CD4-positive, alpha-beta T cell treated with Interleukin-15 for 4 hours (primary cell): ENCODE measurements at regions not wholly inside any gene's neighbourhood (a gene's known extent, or its start where the extent isn't known, plus 50 kb on each side); places are given as distances from the start of the nearest gene placed in this dataset.

Experiments
- DNase-seq: peaks from one replicate; pipeline ENCODE4 v3.0.0-alpha.2; 2020; ENCODE audit warnings: low spot score

- no peak for DNase-seq
Observed at GRCh38 chr19:31709476-31709875, 360.2 kb upstream of the TSHZ3 start.

GRCh38 chr19:31715249-31715945 lies 366.2 kb upstream of the TSHZ3 start:
- DNase-seq, result no peak

DNA sequence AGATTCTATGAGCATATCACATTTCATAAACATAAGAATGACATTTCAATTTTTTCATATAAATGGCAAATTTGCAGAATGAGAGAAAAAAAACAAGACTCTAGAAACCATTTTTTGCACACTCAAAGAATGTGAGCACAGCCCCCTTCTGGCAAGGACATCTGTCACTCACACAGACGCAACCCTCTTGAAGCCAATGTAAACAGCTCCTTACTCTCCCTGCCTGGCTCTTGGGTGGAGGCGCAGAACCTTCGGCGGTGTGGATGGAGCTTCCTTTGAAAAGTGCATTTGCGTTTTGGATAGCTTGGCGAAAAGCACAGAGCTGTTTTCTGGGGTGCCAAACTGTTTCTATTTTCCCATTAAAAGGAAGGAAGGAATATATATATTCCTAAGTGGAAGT lies 367.6 kb upstream of the TSHZ3 start:
- no peak for DNase-seq

DNA sequence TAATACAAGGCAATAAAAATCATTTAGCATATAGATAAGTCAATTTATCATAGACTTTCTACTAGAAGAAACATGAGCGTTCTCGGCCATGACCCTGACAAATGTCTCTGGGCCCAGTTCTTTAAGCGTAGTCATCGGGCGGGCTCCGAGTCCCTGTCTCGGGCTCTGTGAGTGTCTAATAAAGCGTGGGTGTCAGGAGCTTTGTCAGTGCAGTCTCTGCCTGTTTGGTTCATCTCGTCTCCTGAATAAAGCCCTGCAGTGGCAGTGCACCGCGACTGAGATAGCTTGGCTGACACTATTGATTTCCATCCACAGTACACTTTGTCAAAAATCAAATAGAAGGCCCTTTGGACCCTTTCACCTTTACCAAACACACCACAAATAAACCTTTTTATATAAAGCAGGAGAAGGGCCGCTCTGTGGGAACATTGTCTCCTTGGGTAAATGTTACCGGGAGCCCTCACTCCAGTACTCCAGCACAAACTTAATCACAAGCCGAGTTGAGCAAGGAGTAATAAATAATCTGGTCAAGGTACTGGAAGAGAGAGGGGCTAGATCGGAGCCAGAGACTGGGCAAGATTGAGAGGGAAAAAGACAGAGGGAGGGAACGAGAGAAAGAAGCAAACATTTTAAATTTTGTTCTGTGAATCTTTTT lies 368.2 kb upstream of the TSHZ3 start:
- no peak for DNase-seq

GRCh38 chr19:31718032-31718431 lies 368.8 kb upstream of the TSHZ3 start:
- DNase-seq, result no peak

- no peak for DNase-seq
Observed at GRCh38 chr19:31718898-31719297, 369.7 kb upstream of the TSHZ3 start.

- DNase-seq, result no peak
Observed at GRCh38 chr19:31723101-31723500, 373.9 kb upstream of the TSHZ3 start.

GRCh38 chr19:31725051-31725450 lies 375.8 kb upstream of the TSHZ3 start:
- DNase-seq, result no peak

- no peak for DNase-seq
Observed at GRCh38 chr19:31727536-31727935, 378.3 kb upstream of the TSHZ3 start.

DNA sequence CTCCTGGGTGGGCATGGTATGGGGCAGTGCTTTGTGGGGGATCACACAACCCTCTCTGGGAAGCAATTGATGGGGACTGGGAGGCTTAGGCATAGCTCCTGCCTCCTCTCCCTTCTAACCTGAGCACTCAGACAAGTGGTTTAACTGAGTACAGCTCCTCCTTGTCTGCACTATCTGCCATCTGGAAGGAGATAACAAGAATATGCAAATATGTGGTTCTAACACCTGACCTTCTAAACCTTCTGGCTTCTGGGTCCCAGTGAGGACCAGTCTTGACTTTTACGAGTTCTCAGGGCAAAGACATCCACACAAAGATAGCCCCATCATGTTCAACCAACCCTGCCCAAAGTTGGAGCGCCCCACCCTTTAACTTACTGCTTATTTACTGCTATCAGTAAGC lies 381.0 kb upstream of the TSHZ3 start:
- DNase-seq, result no peak

DNA sequence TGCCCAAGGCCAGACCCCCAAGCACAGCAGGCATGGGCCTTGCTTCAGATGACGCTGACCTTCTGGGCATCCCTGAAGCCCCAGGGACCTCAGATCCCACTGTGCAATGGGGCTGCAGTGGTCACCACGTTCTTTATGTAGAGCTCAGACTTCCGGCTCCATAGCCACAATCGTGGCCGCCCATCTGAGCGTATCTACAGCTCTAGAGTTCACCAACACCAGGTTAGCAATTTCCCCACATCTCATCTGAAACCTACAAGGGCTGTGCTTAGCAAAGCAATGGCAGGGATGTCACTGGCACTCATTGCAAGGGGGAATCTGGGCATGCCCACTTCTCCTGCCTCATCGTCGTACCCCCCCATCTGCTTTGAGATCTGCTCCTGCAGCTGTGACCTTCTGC lies 384.4 kb upstream of the TSHZ3 start:
- DNase-seq, result no peak

DNA sequence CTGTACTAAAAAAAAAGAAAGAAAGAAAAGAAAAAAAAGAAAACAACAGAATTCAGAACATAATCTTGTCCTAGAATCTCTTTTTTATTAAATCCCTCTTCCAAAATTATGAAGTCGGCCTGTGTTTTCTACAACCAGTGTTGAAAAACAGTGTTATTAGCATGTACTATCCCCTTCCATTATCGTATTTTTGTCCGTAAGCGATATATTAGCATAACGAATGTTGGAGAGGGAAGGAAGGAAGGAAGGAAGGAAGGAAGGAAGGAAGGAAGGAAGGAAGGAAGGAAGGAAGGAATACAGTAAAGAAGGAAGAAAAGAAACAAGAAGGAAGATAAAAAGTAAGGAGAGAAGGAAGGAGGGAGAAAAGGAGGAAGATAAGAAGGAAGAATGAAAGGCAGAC lies 393.0 kb upstream of the TSHZ3 start:
- DNase-seq, result no peak

DNA sequence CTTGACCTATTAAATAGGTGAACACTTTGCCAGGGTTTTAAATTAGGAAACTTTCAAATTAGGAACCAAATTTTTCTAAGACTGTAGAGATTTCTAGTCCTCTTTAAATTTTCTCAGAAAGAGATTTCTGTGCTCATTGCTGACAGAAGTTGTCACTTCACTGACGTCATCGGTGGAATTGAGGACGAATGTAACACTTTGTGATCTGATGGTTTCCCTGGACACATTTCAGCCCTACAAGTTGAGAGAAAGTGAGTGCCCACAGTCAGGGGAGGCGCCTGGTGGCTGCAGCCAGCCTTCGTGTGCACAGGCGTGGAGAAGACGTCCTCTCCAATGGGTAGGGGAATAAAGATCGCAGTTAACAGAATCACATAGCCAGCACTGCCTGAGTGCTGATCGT lies 396.5 kb upstream of the TSHZ3 start:
- DNase-seq, result no peak

GRCh38 chr19:31749231-31749630 lies 400.0 kb upstream of the TSHZ3 start:
- no peak for DNase-seq

DNA sequence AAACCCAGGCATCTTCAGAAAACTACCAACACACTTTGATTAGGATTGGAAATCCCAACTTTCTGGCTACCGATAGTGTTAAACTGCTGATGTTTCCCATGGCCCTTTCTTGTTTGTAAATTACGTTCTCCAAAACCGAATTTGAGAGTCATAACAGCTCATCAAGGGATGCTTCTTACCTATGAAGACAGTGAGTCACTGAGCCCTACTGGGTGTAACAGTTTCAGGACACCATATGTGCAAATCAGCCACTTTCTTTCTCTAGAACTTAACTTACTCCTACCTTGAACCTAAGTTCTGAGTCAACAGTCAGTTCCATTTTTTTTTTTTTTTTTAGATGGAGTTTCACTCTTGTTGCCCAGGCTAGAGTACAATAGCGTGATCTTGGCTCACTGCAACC lies 410.1 kb upstream of the TSHZ3 start:
- no peak for DNase-seq

DNA sequence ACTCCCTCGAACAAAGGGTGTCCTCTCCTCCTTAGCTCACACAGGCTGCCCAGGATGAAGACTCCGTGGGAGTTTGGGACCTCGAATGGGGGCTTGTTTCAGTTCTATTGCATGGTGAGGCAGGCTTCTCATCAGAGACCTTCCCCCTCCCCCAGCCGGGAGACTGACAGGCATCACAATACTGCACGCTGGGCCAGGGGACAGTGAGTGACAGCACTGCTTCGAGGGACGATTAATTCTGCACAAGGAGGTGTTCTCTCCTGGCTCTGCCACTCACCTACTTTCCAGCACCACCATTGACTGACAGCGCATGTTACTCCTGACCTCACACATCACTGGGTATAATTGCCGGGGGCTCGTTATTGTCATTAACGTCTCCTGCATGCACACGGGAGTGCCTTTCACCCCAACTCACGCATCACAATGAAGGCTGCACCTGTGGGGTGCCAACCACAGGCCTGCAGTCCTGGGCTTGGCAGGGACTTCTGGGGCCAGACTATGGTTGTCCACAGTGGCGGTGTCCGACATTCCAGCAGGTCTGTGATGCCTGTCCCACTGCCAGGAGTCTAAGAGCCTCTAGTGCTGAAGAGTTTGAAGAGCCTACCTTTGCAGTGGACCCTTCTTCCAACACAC lies 412.2 kb upstream of the TSHZ3 start:
- DNase-seq, result no peak

DNA sequence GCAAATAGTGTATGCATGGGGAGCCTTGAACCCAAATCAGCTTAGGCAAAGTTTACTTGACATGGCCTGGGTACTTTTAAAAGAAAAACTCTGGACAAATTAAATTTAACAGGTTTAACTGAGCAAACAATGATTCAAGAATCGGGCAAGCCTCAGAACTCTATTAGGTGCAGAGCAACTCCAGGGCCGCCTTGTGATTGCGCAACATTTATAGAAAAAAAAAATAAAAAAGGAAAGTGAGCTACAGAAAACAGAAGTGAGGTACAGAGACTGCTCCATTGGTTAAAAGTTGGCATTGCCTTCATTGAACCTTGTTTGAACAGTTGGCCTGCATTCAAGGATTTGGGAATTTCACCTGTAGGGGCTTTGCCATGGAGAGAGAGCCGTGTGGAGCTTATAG lies 421.0 kb upstream of the TSHZ3 start:
- no peak for DNase-seq

DNA sequence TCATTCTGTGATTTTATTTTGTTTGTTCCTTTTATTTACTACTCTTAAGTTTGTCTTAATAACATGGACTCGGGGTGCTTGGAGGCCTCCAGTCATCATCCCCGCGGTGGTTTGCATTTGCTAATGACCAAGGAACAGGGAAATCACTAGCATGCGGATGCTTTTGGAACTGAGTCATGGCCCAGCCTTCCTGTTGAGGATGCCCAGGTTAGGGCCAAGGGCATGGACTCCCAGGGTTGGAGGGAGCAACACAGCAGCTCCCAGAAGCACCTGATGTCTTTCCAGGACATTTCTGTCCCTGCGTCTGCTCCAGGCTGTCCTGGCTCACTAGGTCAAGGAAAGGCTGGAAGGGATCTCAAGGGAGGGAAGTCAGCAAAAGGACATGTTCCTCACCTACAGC lies 423.7 kb upstream of the TSHZ3 start:
- DNase-seq, result no peak

DNA sequence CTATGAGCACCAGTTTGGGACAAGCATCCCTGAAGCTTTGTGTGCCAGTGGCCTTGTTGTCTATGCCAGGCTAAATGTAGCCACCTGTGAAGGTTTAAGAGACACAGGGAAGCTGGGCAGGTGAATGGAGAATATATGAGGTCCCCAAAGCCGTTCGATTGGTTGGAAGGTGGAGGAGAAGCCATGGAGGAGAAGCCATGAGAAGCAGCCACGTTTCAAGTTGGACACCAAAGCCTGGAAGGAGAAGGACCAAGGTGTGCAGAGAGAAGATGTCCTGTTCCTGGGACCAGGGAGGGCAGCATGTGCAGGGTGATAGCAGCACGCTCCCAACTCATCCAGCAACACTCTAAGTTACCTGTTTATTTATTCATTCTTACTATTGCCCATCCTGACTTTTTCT lies 432.3 kb upstream of the TSHZ3 start:
- DNase-seq, result no peak

GRCh38 chr19:31783592-31783991 lies 434.4 kb upstream of the TSHZ3 start:
- DNase-seq, result no peak

GRCh38 chr19:31784671-31785101 lies 435.4 kb upstream of the TSHZ3 start:
- DNase-seq, result no peak

- DNase-seq, result no peak
Observed at GRCh38 chr19:31801611-31802010, 452.4 kb upstream of the TSHZ3 start.

GRCh38 chr19:31803835-31804446 lies 454.7 kb upstream of the TSHZ3 start:
- DNase-seq, result no peak
